IPS-15b (cell line): ENCODE measurements at regions not wholly inside any gene's neighbourhood (a gene's known extent, or its start where the extent isn't known, plus 50 kb on each side); places are given as distances from the start of the nearest gene placed in this dataset.
"Not testable (repeated sequence)": the region's sequence is repeated elsewhere in the genome, so short reads cannot be mapped to it uniquely, and the experiment has no call there.

Experiments used
- H3K27me3 ChIP-seq: one replicate; pipeline ENCODE4 v1.6.1; 2013; ENCODE audit warnings: low read length; ENCODE audit not compliant: control insufficient read depth, insufficient read depth
- H3K36me3 ChIP-seq: one replicate; pipeline ENCODE4 v1.6.1; 2013; ENCODE audit warnings: low read length; ENCODE audit not compliant: control insufficient read depth, insufficient read depth
- H3K4me1 ChIP-seq: one replicate; pipeline ENCODE4 v1.6.1; 2013; ENCODE audit warnings: mild to moderate bottlenecking, low read length; ENCODE audit not compliant: control insufficient read depth, insufficient read depth
- H3K4me3 ChIP-seq: one replicate; pipeline ENCODE4 v1.5.1; 2013; ENCODE audit warnings: low read depth, low read length
- H3K9ac ChIP-seq: one replicate; pipeline ENCODE4 v1.6.1; 2013; ENCODE audit warnings: low read depth, mild to moderate bottlenecking, low read length
- H3K9me3 ChIP-seq: one replicate; pipeline ENCODE4 v1.6.1; 2013; ENCODE audit warnings: mild to moderate bottlenecking, low read length; ENCODE audit not compliant: control insufficient read depth, insufficient read depth

- Histone ChIP-seq H3K4me1 (no peaks in the 10 kb centered on the region), H3K9ac (no peak overlapping the region), H3K27me3 (no peaks in the 10 kb centered on the region), H3K4me3 (no peak overlapping the region), H3K36me3 (peaks cover 73% of the 10 kb centered on the region), H3K9me3 (no peaks in the 10 kb centered on the region)
Observed at GRCh38 chr12:124476011-124476400, 91.4 kb downstream of the NCOR2 start.

GRCh38 chr12:124475295-124476010 lies 92.0 kb downstream of the NCOR2 start:
- peaks cover 74% of the 10 kb centered on the region for H3K36me3 ChIP-seq
- H3K9me3 ChIP-seq = no peaks in the 10 kb centered on the region
- no peaks in the 10 kb centered on the region for H3K27me3 ChIP-seq
- H3K4me1 ChIP-seq = no peaks in the 10 kb centered on the region
- H3K9ac ChIP-seq = no peak overlapping the region
- no peak overlapping the region for H3K4me3 ChIP-seq

GRCh38 chr12:124474709-124475108 lies 92.7 kb downstream of the NCOR2 start:
- no peaks in the 10 kb centered on the region for H3K4me1 ChIP-seq
- H3K4me3 ChIP-seq = no peak overlapping the region
- H3K27me3 ChIP-seq = no peaks in the 10 kb centered on the region
- H3K36me3 ChIP-seq = peaks cover 73% of the 10 kb centered on the region
- no peaks in the 10 kb centered on the region for H3K9me3 ChIP-seq
- H3K9ac ChIP-seq = no peak overlapping the region

- Histone ChIP-seq H3K9me3 (no peaks in the 10 kb centered on the region), H3K27me3 (no peaks in the 10 kb centered on the region), H3K9ac (no peak overlapping the region), H3K36me3 (peaks cover 60% of the 10 kb centered on the region), H3K4me3 (no peak overlapping the region), H3K4me1 (no peaks in the 10 kb centered on the region)
Observed at GRCh38 chr12:124472690-124473279, 94.6 kb downstream of the NCOR2 start.

- H3K4me3 ChIP-seq = no peak overlapping the region
- no peaks in the 10 kb centered on the region for H3K9me3 ChIP-seq
- peaks cover 52% of the 10 kb centered on the region for H3K36me3 ChIP-seq
- no peaks in the 10 kb centered on the region for H3K4me1 ChIP-seq
- H3K9ac ChIP-seq = no peak overlapping the region
- no peaks in the 10 kb centered on the region for H3K27me3 ChIP-seq
Observed at GRCh38 chr12:124471828-124472227, 95.6 kb downstream of the NCOR2 start.

GRCh38 chr12:124470806-124471205 lies 96.6 kb downstream of the NCOR2 start:
- Histone ChIP-seq H3K9me3 (no peaks in the 10 kb centered on the region), H3K4me1 (no peaks in the 10 kb centered on the region), H3K27me3 (no peaks in the 10 kb centered on the region), H3K36me3 (peaks cover 54% of the 10 kb centered on the region), H3K9ac (no peak overlapping the region), H3K4me3 (no peak overlapping the region)

- no peaks in the 10 kb centered on the region for H3K4me1 ChIP-seq
- H3K36me3 ChIP-seq = peaks cover 55% of the 10 kb centered on the region
- H3K27me3 ChIP-seq = no peaks in the 10 kb centered on the region
- H3K9me3 ChIP-seq = no peaks in the 10 kb centered on the region
- H3K4me3 ChIP-seq = no peak overlapping the region
- H3K9ac ChIP-seq = no peak overlapping the region
Observed at GRCh38 chr12:124470139-124470538, 97.3 kb downstream of the NCOR2 start.

- H3K4me3 ChIP-seq = no peak overlapping the region
- H3K27me3 ChIP-seq = no peaks in the 10 kb centered on the region
- no peaks in the 10 kb centered on the region for H3K9me3 ChIP-seq
- H3K9ac ChIP-seq = no peak overlapping the region
- H3K4me1 ChIP-seq = no peaks in the 10 kb centered on the region
- H3K36me3 ChIP-seq = peaks cover 51% of the 10 kb centered on the region
Observed at GRCh38 chr12:124469193-124469888, 98.1 kb downstream of the NCOR2 start.

- H3K4me3 ChIP-seq, H3K9ac ChIP-seq, H3K4me1 ChIP-seq, H3K9me3 ChIP-seq, H3K27me3 ChIP-seq: not testable (repeated sequence)
- peaks cover 46% of the 10 kb centered on the region for H3K36me3 ChIP-seq
Observed at GRCh38 chr12:124467549-124467948, 99.9 kb downstream of the NCOR2 start.

GRCh38 chr12:124466216-124467128 lies 100.9 kb downstream of the NCOR2 start:
- H3K4me1 ChIP-seq = no peaks in the 10 kb centered on the region
- peaks cover 43% of the 10 kb centered on the region for H3K36me3 ChIP-seq
- no peaks in the 10 kb centered on the region for H3K9me3 ChIP-seq
- no peaks in the 10 kb centered on the region for H3K27me3 ChIP-seq
- no peak overlapping the region for H3K4me3 ChIP-seq
- H3K9ac ChIP-seq = no peak overlapping the region

GRCh38 chr12:124465473-124465872 lies 101.9 kb downstream of the NCOR2 start:
- Histone ChIP-seq H3K36me3 (peaks cover 47% of the 10 kb centered on the region), H3K9me3 (no peaks in the 10 kb centered on the region), H3K27me3 (no peaks in the 10 kb centered on the region), H3K4me1 (no peaks in the 10 kb centered on the region), H3K4me3 (no peak overlapping the region), H3K9ac (no peak overlapping the region)
